Gastrocnemius medialis (tissue), 4 donors: ENCODE measurements at regions not wholly inside any gene's neighbourhood (a gene's known extent, or its start where the extent isn't known, plus 50 kb on each side); places are given as distances from the start of the nearest gene placed in this dataset.

Source experiments
- CTCF ChIP-seq, 5 experiments: fragments of 450-650 bp in 3 of 5; fragments of 200-600 bp in 2 of 5; sonication (generic) in 2 of 5; IDR thresholded peaks in 4 of 5; conservative IDR thresholded peaks in 1 of 5; 1 replicate in 4 of 5; 2 replicates in 1 of 5; pipeline ENCODE4 v1.5.1; 2016 to 2019; ENCODE audit warnings: antibody characterized with exemption in 5 of 5, mild to moderate bottlenecking in 3 of 5, moderate library complexity in 3 of 5
- POLR2A ChIP-seq, 2 donors: fragments of 450-650 bp; IDR thresholded peaks; one replicate each; pipeline ENCODE4 v1.6.1; 2017; ENCODE audit warnings: antibody characterized with exemption in 2 of 2, mild to moderate bottlenecking in 2 of 2, moderate library complexity in 2 of 2

GRCh38 chr4:138487670-138488069, 245.5 kb upstream of the SLC7A11 start:
- no peak for TF ChIP-seq CTCF (IDR thresholded peaks at IDR 0.05 in 4 of 5, conservative IDR thresholded peaks at IDR 0.05 in 1 of 5)
- no peak for TF ChIP-seq POLR2A (IDR thresholded peaks at IDR 0.05)
